ENCODE measurements at regions not wholly inside any gene's neighbourhood (a gene's known extent, or its start where the extent isn't known, plus 50 kb on each side); places are given as distances from the start of the nearest gene placed in this dataset.

DNA sequence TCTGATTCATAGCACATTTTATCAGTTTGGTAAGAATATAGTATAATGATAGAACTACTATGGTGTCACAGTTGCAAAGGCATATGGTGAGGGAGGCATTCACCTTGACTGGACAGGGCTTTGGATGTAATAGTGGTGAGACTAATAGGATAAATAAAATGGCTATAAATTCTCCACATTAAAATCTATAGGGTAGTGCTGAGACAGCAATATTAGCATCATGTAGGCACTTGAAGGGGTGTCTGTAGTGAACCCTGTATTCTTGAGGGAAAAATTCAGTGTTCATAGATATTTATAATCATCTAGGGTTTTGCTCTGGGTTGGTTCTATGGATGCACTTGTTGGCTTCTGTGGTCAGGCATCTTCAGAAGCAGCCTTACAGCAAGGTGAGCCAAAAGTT, 59.3 kb upstream of the ICA1 start:
- TF ChIP-seq, protein P1, sequence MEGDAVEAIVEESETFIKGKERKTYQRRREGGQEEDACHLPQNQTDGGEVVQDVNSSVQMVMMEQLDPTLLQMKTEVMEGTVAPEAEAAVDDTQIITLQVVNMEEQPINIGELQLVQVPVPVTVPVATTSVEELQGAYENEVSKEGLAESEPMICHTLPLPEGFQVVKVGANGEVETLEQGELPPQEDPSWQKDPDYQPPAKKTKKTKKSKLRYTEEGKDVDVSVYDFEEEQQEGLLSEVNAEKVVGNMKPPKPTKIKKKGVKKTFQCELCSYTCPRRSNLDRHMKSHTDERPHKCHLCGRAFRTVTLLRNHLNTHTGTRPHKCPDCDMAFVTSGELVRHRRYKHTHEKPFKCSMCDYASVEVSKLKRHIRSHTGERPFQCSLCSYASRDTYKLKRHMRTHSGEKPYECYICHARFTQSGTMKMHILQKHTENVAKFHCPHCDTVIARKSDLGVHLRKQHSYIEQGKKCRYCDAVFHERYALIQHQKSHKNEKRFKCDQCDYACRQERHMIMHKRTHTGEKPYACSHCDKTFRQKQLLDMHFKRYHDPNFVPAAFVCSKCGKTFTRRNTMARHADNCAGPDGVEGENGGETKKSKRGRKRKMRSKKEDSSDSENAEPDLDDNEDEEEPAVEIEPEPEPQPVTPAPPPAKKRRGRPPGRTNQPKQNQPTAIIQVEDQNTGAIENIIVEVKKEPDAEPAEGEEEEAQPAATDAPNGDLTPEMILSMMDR (IDR thresholded peaks at IDR 0.05) = no peak
- TF ChIP-seq POLR2A (IDR thresholded peaks at IDR 0.05) = no peak

All from heart left ventricle (tissue), 13 donors.